Fibroblast of villous mesenchyme (primary cell): ENCODE measurements at regions not wholly inside any gene's neighbourhood (a gene's known extent, or its start where the extent isn't known, plus 50 kb on each side); places are given as distances from the start of the nearest gene placed in this dataset.

ENCODE experiments used
- DNase-seq: peaks from one replicate; pipeline ENCODE4 v3.0.0-alpha.2; 2010; ENCODE audit warnings: low read depth
- H3K4me3 ChIP-seq: 2 replicates; pipeline ENCODE4 v1.5.1; 2011; ENCODE audit warnings: low read depth, mild to moderate bottlenecking, low read length
- TF ChIP-seq, protein P1 (sequence below): IDR thresholded peaks from 2 replicates; pipeline ENCODE4 v1.5.1; 2012; ENCODE audit warnings: low read depth, mild to moderate bottlenecking, low read length; ENCODE audit not compliant: insufficient read depth

DNA sequence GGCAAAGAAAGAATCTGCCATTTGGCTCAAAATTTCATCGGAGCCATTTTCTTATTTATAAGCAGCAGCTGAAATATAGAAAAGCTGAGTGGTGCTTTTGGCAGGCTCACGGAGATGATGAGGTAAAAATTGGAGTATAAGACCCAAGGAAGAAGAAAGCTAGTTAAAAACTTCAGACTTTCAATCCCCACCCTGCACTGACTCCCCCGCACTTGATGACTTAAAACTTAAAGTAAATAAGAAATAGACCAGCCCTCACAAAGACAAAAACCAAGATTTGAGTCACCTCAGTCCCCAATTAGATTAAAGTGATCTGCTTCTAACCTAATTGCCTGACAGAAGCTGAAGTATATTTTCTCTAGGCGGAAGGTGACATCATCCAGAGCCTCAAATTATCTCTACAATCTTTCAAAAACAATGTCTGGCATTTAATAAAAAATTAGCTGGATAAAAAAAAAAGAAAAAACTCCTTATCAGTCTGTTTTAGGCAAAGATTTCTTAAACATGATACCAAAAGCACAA is 124.0 kb upstream of the PJA2 start:
- H3K4me3 ChIP-seq, result no peak overlapping the region
- TF ChIP-seq, protein P1, sequence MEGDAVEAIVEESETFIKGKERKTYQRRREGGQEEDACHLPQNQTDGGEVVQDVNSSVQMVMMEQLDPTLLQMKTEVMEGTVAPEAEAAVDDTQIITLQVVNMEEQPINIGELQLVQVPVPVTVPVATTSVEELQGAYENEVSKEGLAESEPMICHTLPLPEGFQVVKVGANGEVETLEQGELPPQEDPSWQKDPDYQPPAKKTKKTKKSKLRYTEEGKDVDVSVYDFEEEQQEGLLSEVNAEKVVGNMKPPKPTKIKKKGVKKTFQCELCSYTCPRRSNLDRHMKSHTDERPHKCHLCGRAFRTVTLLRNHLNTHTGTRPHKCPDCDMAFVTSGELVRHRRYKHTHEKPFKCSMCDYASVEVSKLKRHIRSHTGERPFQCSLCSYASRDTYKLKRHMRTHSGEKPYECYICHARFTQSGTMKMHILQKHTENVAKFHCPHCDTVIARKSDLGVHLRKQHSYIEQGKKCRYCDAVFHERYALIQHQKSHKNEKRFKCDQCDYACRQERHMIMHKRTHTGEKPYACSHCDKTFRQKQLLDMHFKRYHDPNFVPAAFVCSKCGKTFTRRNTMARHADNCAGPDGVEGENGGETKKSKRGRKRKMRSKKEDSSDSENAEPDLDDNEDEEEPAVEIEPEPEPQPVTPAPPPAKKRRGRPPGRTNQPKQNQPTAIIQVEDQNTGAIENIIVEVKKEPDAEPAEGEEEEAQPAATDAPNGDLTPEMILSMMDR, result no peak
- peak; percentile 24 for DNase-seq

DNA sequence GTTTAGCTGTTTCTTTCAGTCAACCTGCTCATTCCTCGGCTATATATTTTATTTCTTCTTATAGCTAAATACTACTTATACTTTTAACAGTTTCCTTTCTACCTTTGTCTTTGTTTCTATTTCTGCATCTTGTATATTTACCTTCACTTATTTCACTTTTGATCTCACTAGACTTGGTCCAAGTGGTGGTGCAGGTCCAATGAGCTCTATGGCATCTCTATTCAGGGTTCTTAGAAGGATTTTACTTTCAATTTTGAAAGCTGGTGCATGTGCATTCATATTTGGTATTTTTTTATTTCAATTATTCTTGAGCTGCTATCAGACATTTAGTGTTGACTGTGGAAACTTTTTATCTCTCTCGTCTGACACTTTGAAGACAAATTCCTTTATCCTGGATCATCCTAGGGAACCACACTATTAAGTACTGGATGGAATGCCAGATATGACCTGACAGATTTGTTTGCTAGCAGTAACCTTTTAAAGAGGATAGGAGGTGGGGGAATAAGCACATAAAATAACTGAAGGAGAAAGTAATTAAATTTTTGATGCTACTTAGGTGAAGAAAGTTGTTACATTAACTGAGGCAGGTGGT is 123.1 kb upstream of the PJA2 start:
- TF ChIP-seq, protein P1, result no peak
- no peak overlapping the region for H3K4me3 ChIP-seq
- DNase-seq, result peak; percentile 6

DNA sequence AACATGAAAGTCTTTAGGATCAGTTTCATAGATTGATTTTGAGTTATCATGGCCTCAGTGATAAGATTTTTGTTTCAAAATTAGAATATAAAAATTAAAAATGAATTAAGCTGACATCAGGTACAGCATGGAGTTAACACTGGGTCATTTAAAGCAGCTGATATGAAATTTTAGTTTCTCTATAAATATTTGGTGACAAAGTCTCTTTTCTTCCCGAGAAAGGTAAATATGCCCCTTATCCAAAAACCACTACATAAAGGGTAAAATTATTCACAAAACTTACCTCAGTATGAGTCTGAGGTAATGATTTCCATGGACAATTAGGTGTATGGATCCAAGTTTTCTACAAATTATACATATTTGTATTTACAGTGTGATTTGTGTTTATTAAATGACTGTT is 121.5 kb upstream of the PJA2 start:
- DNase-seq, result no peak
- H3K4me3 ChIP-seq, result no peak overlapping the region
- TF ChIP-seq, protein P1, result no peak

DNA sequence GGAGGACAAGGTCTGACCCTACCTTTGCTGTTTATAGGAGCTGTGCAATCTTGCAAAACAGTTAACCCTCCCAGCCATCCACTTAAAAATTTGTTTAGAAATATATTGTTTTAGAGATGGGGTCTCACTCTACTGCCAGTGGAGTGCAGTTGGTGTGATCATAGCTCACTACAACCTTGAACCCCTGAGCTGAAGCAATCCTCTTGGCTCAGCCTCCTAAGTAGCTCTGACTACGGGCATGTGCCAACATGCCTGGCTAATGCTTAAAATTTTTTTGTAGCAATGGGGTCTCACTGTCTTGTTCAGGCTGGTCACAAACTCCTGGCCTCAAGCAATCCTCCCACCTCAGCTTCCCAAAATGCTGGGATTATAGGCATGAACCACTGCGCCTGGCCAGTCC is 120.2 kb upstream of the PJA2 start:
- TF ChIP-seq, protein P1, result no peak
- DNase-seq, result no peak
- H3K4me3 ChIP-seq, result no peak overlapping the region

DNA sequence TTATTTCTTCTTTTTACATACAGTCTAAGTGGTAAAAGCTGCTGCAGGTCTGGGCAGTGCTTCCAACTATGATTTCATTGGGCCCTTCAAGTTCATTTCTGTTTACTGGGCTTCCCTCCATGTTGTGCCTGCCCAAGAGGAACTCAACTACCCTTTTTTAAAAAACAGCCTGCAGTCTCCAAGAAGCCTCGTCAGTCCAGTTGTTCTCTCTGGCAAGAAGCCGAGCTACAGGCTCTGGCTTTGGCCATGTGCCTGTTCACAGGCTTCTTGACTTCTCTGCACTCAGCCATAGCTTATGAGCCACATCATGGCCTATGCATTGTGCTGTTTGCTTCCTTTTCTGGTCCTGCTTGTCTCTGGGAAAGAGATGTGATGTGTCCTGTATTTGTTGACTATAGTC is 119.7 kb upstream of the PJA2 start:
- TF ChIP-seq, protein P1, result no peak

DNA sequence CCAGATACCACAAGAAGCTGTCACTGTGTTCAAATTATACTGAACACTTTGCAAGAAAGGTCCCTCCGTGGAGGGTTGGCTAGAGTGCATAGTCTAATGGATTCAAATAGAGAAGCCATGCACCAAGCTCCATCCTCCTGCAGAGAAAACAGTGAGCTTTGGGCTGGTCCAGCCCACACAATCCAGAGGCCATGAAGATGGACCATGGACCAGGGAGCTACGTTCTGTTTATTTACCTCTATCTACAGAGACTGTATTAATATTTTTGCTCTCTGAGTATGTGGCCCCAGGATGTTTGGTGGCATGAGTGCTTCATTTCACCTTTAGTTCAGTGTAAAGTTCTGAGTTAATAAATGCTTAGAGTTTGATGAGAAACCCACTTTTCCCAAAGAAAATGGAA is 114.8 kb upstream of the PJA2 start:
- H3K4me3 ChIP-seq, result no peak overlapping the region
- DNase-seq, result no peak

More for the DNA sequence above, 119.7 kb upstream of the PJA2 start:
- peak; percentile 30 for DNase-seq
- no peak overlapping the region for H3K4me3 ChIP-seq

DNA sequence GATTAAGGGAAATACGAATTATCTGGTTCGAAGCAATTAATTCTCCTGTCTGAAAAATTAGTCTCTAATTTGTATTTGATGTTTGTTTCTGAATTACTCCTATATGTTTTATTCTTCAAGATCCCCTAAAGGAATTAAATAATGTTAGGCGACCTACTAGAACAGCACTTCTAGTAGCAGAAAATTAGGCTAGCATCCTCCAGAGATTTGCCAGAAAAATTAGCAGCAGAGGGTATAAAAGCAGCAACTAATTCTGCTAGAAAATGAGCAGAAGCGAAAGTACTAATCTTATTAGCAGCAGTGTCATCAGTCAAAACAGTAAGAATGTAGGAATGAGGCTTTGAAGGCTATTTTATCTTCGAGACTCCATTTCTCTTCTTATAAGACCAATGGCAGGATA is 114.3 kb upstream of the PJA2 start:
- H3K4me3 ChIP-seq, result no peak overlapping the region
- TF ChIP-seq, protein P1, result no peak
- DNase-seq, result no peak

More for the DNA sequence above, 114.8 kb upstream of the PJA2 start:
- TF ChIP-seq, protein P1, result no peak
